Stimulated activated CD4-positive, alpha-beta T cell treated with anti-CD3 and anti-CD28 coated beads, Interleukin-1b, Interleukin-23, amount 100 ng/mL, for 48 hours (primary cell): ENCODE measurements at regions not wholly inside any gene's neighbourhood (a gene's known extent, or its start where the extent isn't known, plus 50 kb on each side); places are given as distances from the start of the nearest gene placed in this dataset.
A peak's percentile ranks its signal among the peaks of the same experiment; 100 is the strongest.

Source experiments
- DNase-seq: peaks from one replicate; pipeline ENCODE4 v3.0.0-alpha.2; 2020

- no peak for DNase-seq
Measured at GRCh38 chr11:16685914-16686313, 52.5 kb upstream of the C11orf58 start.

- DNase-seq: no peak
Measured at GRCh38 chr11:16678466-16679116, 59.9 kb upstream of the C11orf58 start.

DNA sequence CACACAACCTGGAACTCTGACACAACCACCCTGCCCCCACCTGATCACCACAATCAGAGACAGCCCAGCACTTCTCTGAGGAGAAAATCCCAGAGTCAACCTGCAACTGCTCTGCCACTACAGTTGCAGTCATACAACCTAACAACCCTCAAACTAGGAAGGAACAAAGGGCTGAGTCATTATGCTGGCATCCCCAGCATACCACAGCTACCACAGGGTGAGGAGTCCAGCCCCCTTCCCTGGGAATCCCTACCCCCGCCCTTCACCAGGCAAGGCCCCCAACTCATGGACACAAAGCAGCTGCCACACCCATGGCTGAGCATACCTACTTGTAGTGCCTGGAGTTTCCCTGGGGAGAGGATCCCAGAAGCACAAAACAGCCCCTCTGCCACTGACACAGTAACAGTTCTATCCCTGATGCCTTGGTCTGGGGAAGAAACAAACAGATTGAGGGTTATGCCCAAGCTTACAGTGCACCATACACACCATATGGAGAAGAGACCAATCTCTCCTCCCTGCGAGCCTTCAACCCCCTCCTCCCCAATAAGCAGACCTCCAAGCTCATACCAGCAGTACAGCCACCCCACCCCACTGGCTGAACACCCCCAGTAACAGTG lies 68.5 kb upstream of the C11orf58 start:
- DNase-seq: no peak

GRCh38 chr11:16632295-16633200 lies 105.9 kb upstream of the C11orf58 start:
- DNase-seq: no peak

GRCh38 chr11:16630651-16631050 lies 107.8 kb upstream of the C11orf58 start:
- no peak for DNase-seq

DNA sequence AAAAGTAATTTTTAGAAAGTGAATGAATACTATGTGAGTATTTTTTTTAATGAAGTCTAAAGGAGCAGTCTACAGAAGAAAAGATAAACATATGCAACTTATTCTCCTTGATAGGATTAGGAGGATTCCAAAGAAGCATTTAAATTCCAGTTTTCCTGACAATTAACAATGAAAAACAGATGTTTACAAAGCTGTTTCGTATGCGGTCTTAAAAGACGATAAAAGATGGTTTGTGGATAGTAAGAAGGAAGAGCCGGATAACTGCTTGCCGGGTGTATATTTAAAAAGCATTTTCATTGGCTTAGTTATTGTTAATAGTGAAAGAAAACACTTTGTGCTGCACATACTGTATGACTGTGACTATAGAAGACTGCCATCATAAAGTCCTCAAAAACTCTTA lies 120.0 kb upstream of the C11orf58 start:
- DNase-seq: no peak

- no peak for DNase-seq
Measured at GRCh38 chr11:16615480-16615879, 123.0 kb upstream of the C11orf58 start.

DNA sequence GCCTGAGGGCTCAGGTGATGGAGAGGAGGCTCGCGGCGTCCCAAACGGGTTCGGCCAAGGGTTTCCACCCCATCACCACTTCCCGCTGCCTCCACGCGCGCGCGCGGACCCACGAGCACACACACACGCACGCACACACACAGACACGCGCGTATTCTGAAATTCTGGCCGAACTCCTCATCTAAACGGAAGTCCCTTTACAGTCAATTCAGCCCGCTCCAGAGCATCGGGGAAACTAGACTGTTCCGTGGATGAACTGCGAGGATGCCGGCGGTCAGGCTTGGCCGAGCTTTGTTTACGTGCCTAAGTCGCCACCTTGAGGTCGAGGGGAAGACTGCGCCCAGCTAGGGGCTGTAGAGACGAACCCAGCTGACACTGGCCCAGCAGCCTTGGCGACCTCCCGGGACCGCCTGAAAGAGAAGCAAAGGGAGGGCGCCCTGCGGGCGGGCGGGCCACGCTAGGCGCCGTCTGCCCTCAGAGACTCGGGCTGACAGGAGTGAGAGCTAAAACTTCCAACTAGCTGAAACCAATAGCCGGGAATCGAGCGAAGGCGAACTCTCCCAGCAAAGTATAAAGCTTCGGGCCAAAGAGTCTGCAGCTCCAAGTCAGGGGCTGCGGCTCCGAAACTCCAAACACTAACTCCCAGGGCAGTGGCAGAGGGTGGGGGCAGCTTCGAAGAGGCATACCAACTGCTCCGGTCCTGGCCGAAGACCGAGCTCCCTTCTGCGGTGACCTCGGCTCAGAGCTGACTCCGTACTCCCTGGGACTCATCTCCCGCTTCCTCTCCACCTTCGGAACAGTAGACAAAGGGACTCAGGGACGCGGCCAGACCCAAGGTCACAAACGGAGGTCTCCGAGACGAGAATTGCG lies 124.7 kb upstream of the C11orf58 start:
- DNase-seq: peak; percentile 73

DNA sequence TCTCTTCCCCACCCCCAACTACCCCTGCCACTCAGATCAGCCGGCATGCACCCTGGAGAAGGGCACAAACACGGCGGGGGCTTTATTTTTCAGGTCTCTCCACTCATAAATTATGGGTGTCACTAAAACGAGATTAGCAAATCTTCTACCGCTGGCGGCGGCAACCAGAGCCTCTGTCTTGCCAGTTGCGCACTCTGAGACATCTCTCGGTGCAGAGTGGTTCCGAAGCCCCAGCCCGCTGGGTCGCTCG lies 125.3 kb upstream of the C11orf58 start:
- no peak for DNase-seq

- DNase-seq: no peak
Measured at GRCh38 chr11:16612566-16613261, 125.7 kb upstream of the C11orf58 start.

GRCh38 chr11:16611926-16612565 lies 126.4 kb upstream of the C11orf58 start:
- no peak for DNase-seq

GRCh38 chr11:16611401-16611921 lies 127.0 kb upstream of the C11orf58 start:
- DNase-seq: no peak

DNA sequence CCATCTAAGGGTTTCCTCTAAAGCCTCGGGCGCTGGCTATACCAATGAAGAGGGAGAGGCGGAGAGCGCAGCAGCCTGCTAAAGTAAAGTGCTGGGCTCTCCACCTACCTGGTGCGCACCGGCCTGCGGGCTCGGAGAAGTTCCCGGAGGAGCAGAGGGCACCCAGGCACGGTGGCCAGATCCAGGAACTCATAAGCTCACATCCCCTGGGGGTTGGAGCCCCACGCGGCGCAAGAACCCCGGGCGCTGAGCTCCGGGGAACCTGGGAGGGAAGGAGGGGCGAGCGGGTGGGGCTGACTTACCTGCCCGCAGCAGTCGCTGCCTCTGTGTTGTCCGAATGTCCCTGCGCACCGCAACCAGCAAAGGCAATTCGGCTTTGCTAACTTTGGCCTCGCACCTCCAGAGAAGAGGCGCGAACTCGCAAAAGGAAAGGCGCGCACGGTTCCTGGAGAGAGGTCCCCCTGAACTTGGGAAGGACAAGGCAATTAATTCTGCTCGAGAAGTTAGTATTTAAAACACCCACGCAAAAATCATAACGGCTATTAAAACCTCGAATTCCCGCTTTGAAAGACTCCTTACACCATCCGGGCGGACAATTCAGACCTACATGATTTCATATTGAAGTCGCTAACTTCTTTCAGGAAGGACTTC lies 127.6 kb upstream of the C11orf58 start:
- DNase-seq: no peak

DNA sequence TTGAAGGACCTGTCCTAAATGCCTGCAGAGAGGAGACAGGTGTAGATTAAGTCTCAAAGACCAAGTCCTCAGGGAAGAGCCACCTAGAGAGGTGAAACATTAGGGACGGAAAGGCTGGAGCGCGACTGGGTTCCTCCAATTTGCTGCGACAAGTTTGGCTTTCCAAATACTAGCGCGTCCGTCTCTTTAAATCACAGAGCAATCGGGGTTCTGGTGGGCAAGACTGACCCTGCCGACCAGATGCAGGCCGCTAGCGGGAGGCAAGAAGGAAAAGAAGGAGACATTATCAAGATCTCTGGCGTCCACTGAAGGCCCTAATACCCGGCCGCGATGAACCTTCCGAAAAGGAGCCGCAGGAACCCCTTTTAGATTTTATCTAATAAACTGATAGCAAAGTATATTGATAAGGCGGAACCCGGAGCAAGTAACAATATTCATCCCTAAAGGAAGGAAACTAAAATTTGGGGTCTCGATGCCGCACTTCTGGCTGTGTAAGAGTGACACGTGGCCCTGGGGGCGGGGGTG lies 128.2 kb upstream of the C11orf58 start:
- DNase-seq: no peak

DNA sequence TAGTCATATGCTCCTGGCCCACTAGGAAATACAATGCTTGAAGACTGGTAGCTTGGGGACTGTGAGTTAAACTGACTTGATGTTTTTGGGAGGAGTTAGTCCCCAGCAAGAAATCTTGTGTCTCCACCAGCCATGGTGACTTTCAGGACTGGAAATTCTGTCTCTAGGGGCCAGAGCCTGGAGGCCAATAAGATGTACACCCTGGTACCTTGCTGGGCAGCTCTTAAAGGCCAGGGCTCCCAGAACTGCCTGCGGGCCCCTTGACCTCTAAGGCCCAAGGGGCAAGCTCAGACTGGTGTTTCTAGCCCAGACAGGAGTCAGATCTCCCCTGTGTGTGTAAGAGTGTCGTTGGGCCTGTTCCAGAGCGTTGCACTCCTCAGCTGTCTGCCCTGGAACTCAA lies 128.7 kb upstream of the C11orf58 start:
- no peak for DNase-seq

DNA sequence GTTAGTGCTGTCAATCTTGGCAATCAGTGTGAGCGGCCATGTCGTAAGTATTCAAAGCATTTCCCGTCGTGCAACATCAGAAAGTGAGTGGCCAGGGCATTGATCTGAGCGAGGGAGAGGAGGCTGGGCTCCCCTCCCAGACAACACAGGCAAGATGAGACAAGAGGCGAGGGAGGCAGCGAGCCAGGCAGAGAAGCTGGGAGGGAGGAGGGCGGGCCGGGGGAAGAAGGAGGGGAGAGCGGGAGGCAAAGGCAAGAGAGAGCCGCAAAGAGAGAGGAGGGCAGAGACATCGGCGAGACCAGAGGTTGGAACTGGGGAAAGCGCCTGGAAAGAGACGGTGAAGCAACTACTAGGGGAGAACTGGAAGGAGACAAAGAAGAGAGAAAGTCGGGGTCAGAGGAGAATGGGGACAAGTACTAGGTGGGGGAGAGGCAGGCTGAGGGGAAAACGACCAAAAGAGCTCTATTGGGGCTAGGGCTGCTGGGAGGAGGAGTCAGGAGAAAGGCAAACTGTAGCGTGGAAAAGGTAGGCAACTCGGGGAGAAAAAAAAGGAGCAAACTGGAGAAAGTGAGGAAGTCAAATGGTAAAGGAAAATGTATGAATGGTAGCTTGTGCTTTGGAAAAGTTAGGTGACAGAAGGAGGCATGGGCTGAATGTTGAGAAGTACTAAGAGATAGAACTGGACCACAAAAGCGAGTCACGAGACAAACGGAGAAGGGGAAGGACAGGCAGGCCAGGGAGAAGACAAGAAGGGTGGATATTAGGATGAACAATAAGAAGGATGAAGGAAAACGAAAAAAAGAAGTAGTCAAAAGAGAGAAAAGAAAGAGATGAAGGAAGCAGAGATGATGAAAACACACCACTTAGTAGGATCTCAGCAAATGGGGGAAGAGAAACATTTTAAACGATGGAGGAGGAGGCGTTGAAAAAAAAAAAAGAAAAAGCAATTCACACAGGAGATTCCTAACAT lies 130.5 kb upstream of the C11orf58 start:
- DNase-seq: no peak

- no peak for DNase-seq
Measured at GRCh38 chr11:16606784-16607674, 131.4 kb upstream of the C11orf58 start.

DNA sequence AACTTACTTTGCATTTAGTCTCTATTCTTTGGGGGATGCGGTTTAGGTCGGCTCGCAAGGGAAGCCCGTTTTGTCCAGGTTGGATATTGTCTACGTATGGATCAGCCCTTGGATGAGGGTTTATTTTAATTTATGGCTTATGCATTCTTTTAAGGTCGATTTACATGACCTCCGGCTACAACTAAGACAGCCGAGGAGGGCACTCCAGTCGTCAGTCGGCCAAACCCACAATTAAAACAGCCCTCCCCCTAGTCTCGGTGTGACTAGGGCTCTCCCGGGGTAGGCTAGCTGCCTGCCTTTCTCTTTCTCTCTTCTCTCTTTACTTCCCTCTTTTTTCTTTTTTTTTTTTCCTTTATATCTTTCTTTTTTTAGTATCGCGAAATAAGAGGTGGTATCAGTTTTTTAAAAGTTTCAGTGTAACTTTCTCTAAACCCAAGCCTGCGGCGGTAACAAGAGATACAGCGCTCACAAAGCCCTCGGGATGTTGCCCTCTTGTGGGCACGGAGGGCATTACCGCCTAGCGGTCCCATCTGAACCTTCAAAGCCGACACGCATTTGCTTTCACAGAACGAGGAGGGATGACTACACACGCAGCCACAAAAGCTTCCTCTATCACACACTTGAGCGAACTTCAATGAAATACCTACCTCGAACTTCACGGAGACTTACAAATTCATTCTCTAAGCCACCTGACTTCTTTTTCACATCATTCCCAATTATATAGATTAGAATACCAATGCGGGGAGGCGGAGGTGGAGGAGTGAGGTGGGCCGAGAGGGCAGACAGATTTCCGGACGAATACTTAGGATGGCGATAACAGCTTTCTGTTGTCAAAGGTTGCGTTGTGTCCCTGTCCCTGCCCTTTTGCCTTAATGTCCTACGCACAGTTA lies 132.3 kb upstream of the C11orf58 start:
- peak; percentile 86 for DNase-seq
